ENCODE measurements at regions not wholly inside any gene's neighbourhood (a gene's known extent, or its start where the extent isn't known, plus 50 kb on each side); places are given as distances from the start of the nearest gene placed in this dataset.
A peak's percentile ranks its signal among the peaks of the same experiment; 100 is the strongest.

GRCh38 chr14:54177641-54178621 is 218.9 kb upstream of the CDKN3 start:
- no peak for DNase-seq

GRCh38 chr14:54182419-54183045 is 214.3 kb upstream of the CDKN3 start:
- DNase-seq = peak in 1 of 5 donors; percentile 4

GRCh38 chr14:54186821-54187763 is 209.7 kb upstream of the CDKN3 start:
- DNase-seq = no peak

GRCh38 chr14:54188064-54188666 is 208.6 kb upstream of the CDKN3 start:
- no peak for DNase-seq

- DNase-seq = no peak
Observed at GRCh38 chr14:54189333-54189732, 207.5 kb upstream of the CDKN3 start.

- DNase-seq = no peak
Observed at GRCh38 chr14:54189748-54190354, 207.0 kb upstream of the CDKN3 start.

- no peak for DNase-seq
Observed at GRCh38 chr14:54191846-54192245, 205.0 kb upstream of the CDKN3 start.

GRCh38 chr14:54192610-54193009 is 204.2 kb upstream of the CDKN3 start:
- DNase-seq = no peak

GRCh38 chr14:54193871-54194270 is 202.9 kb upstream of the CDKN3 start:
- no peak for DNase-seq

GRCh38 chr14:54194501-54194900 is 202.3 kb upstream of the CDKN3 start:
- DNase-seq = no peak

- DNase-seq = no peak
Observed at GRCh38 chr14:54197369-54197768, 199.4 kb upstream of the CDKN3 start.

- peak in 1 of 5 donors; percentile 14 for DNase-seq
Observed at GRCh38 chr14:54200726-54201125, 196.1 kb upstream of the CDKN3 start.

GRCh38 chr14:54202288-54202687 is 194.5 kb upstream of the CDKN3 start:
- no peak for DNase-seq

GRCh38 chr14:54206516-54206915 is 190.3 kb upstream of the CDKN3 start:
- DNase-seq = no peak

GRCh38 chr14:54207075-54207474 is 189.7 kb upstream of the CDKN3 start:
- no peak for DNase-seq

GRCh38 chr14:54207476-54208462 is 189.0 kb upstream of the CDKN3 start:
- DNase-seq = no peak

- no peak for DNase-seq
Observed at GRCh38 chr14:54208751-54209150, 188.1 kb upstream of the CDKN3 start.

GRCh38 chr14:54209511-54210250 is 187.1 kb upstream of the CDKN3 start:
- no peak for DNase-seq

- no peak for DNase-seq
Observed at GRCh38 chr14:54211551-54212308, 185.1 kb upstream of the CDKN3 start.

Measured in T-helper 1 cell (primary cell).